Endothelial cell of umbilical vein (primary cell): ENCODE measurements at regions not wholly inside any gene's neighbourhood (a gene's known extent, or its start where the extent isn't known, plus 50 kb on each side); places are given as distances from the start of the nearest gene placed in this dataset.

Experiments used
- BruUV-seq: library from RNA; stranded (reverse); fragments of 400-500 nt; replicated peaks from 2 replicates; lab custom pipeline; 2021; lab: Mats Ljungman, UMichigan
- CTCF ChIA-PET: fragments of 300-600, 350-600 bp; sonication (Branson Sonifier 250); formaldehyde crosslinking; loops from one replicate; lab custom pipeline; 2021; ENCODE audit warnings: antibody characterized with exemption, inconsistent platforms; lab: Charles Lee
- POLR2A ChIA-PET: fragments of 300-600, 350-600 bp; sonication (Branson Sonifier 250); formaldehyde crosslinking; loops from one replicate; lab custom pipeline; 2021; ENCODE audit warnings: antibody characterized with exemption, inconsistent platforms; lab: Charles Lee
- DNase-seq: peaks from one replicate; pipeline ENCODE4 v3.0.0-alpha.2; 2011; ENCODE audit warnings: low read depth, low spot score
- FAIRE-seq: peaks from 2 replicates; lab custom pipeline; 2011; peaks lifted over from hg19 to GRCh38; lab: Jason Lieb, UNC
- H2AFZ ChIP-seq: 2 replicates; pipeline ENCODE4 v1.6.0; 2012; ENCODE audit warnings: low read depth, low read length, control low read depth, inconsistent platforms
- H3K27ac ChIP-seq: 2 replicates; pipeline ENCODE4 v1.5.1; 2011; ENCODE audit warnings: low read depth, mild to moderate bottlenecking, control low read depth, low read length, moderate library complexity; ENCODE audit not compliant: insufficient read depth
- H3K27me3 ChIP-seq, 2 experiments: 2 replicates each; pipeline versions ENCODE4 v1.6.0 to v1.6.1; 2011; ENCODE audit warnings: low read length in 2 of 2, mixed read lengths in 1 of 2; ENCODE audit not compliant: control insufficient read depth in 2 of 2, insufficient read depth in 2 of 2
- H3K36me3 ChIP-seq, 2 experiments: 2 replicates in 1 of 2; 3 replicates in 1 of 2; pipeline ENCODE4 v1.5.1; 2011; ENCODE audit warnings: low read length in 2 of 2, mild to moderate bottlenecking in 1 of 2, moderate library complexity in 1 of 2; ENCODE audit not compliant: control insufficient read depth in 2 of 2, insufficient read depth in 2 of 2; ENCODE audit errors: extremely low read depth in 1 of 2
- H3K4me1 ChIP-seq: 3 replicates; pipeline ENCODE4 v1.5.1; 2011; ENCODE audit warnings: mild to moderate bottlenecking, low read length; ENCODE audit not compliant: control insufficient read depth, insufficient read depth; ENCODE audit errors: extremely low read depth
- H3K4me2 ChIP-seq: 2 replicates; pipeline ENCODE4 v1.6.1; 2011; ENCODE audit warnings: low read length, control low read depth, mixed read lengths; ENCODE audit not compliant: insufficient read depth
- H3K4me3 ChIP-seq, 3 experiments: fragments of 200-600 bp in 1 of 3; sonication (generic), shearing (Covaris generic) in 1 of 3; replicated peaks in 1 of 3; 2 replicates each; pipeline ENCODE4 v1.5.1; 2011 to 2016; ENCODE audit warnings: control low read depth in 3 of 3, low read length in 3 of 3, mild to moderate bottlenecking in 2 of 3, inconsistent platforms in 1 of 3, low read depth in 1 of 3, moderate library complexity in 1 of 3; ENCODE audit not compliant: insufficient read depth in 1 of 3
- H3K79me2 ChIP-seq: 2 replicates; pipeline ENCODE4 v1.6.0; 2012; ENCODE audit warnings: low read length, inconsistent platforms; ENCODE audit not compliant: control insufficient read depth, insufficient read depth
- H3K9ac ChIP-seq: replicated peaks from 2 replicates; pipeline ENCODE3; 2011; ENCODE audit warnings: low read length, control low read depth; ENCODE audit not compliant: insufficient read depth; ENCODE audit errors: extremely low read depth
- H3K9me1 ChIP-seq: replicated peaks from 3 replicates; pipeline ENCODE4 v1.6.0; 2011; ENCODE audit warnings: mild to moderate bottlenecking, low read length; ENCODE audit not compliant: control insufficient read depth, insufficient read depth; ENCODE audit errors: extremely low read depth
- H3K9me3 ChIP-seq: replicated peaks from 2 replicates; pipeline ENCODE4 v1.5.1; 2012; ENCODE audit warnings: low read length, inconsistent platforms; ENCODE audit not compliant: control insufficient read depth, insufficient read depth
- H4K20me1 ChIP-seq: replicated peaks from 2 replicates; pipeline ENCODE3; 2011; ENCODE audit warnings: mild to moderate bottlenecking, low read length; ENCODE audit not compliant: control insufficient read depth, insufficient read depth; ENCODE audit errors: extremely low read depth
- CTCF ChIP-seq, 2 donors: IDR thresholded peaks; 1 replicate in 1 of 2; 2 replicates in 1 of 2; pipeline ENCODE4 v1.5.1; 2011; ENCODE audit warnings: low read length in 2 of 2, mild to moderate bottlenecking in 2 of 2, moderate library complexity in 2 of 2, control low read depth in 1 of 2, inconsistent platforms in 1 of 2, low read depth in 1 of 2; ENCODE audit not compliant: insufficient read depth in 1 of 2; ENCODE audit errors: extremely low read depth in 1 of 2
- EZH2 ChIP-seq: IDR thresholded peaks from 2 replicates; pipeline ENCODE4 v1.6.1; 2012; ENCODE audit warnings: borderline replicate concordance, low read depth, mild to moderate bottlenecking, moderate library complexity, low read length, inconsistent platforms; ENCODE audit not compliant: severe bottlenecking
- FOS ChIP-seq: IDR thresholded peaks from 2 replicates; pipeline ENCODE4 v1.6.1; 2011; ENCODE audit warnings: mild to moderate bottlenecking, low read length, moderate library complexity, borderline replicate concordance; ENCODE audit not compliant: insufficient read depth
- GATA2 ChIP-seq: IDR thresholded peaks from 2 replicates; pipeline ENCODE4 v1.7.0; 2011; ENCODE audit warnings: low read depth, mild to moderate bottlenecking, moderate library complexity, mixed read lengths, low read length; ENCODE audit not compliant: insufficient read length, insufficient read depth
- JUN ChIP-seq: IDR thresholded peaks from 2 replicates; pipeline ENCODE4 v1.6.1; 2011; ENCODE audit warnings: borderline replicate concordance, low read depth; ENCODE audit not compliant: insufficient read length, insufficient read depth
- MAX ChIP-seq: IDR thresholded peaks from 2 replicates; pipeline ENCODE4 v1.6.1; 2011; ENCODE audit not compliant: insufficient read depth, insufficient read length
- MYC ChIP-seq: IDR thresholded peaks from one replicate; pipeline ENCODE4 v1.6.1; 2011; ENCODE audit warnings: mild to moderate bottlenecking, low read depth, low read length
- POLR2A ChIP-seq: IDR thresholded peaks from 2 replicates; pipeline ENCODE4 v1.6.1; 2012; ENCODE audit warnings: low read depth, mild to moderate bottlenecking, control low read depth, low read length
- POLR2AphosphoS5 ChIP-seq: IDR thresholded peaks from 2 replicates; pipeline ENCODE4 v1.6.1; 2012; ENCODE audit warnings: low read depth, mild to moderate bottlenecking, control low read depth, low read length, moderate library complexity; ENCODE audit not compliant: insufficient read depth
- dilution Hi-C: fragments of 300-500 bp; cut with MboI; formaldehyde crosslinking; loops from one replicate; pipeline ENCODE4 v1.15.0; 2019; ENCODE audit warnings: low sequenced_read_pairs; ENCODE audit not compliant: extremely low pct_ligation_motif_present
- intact Hi-C: fragments of 100-400 bp; cut with micrococcal nuclease; formaldehyde crosslinking; loops from one replicate; pipeline ENCODE4 v1.10.0; 2022

GRCh38 chr7:152975076-152975475 is 215.5 kb downstream of the ACTR3B start:
- intact Hi-C loops: no loop called here
- no peaks in the 10 kb centered on the region for H3K4me1 ChIP-seq
- DNase-seq (no peak), FAIRE-seq (no peak)
- H3K4me2 ChIP-seq: no peak overlapping the region
- TF ChIP-seq POLR2AphosphoS5 (no peak), JUN (no peak), EZH2 (no peak), MAX (no peak)
- BruUV-seq: no TSS peak
- H3K9me3 ChIP-seq: peaks cover 8% of the 10 kb centered on the region
- no peaks in the 10 kb centered on the region for H3K36me3 ChIP-seq
- CTCF ChIA-PET: no interaction called here
- no peaks in the 10 kb centered on the region for H3K79me2 ChIP-seq
- H2AFZ ChIP-seq: no peak overlapping the region
- no peaks in the 10 kb centered on the region for H3K27me3 ChIP-seq
- no peak overlapping the region for H3K9ac ChIP-seq
- H3K9me1 ChIP-seq: no peaks in the 10 kb centered on the region
- POLR2A ChIA-PET: no interaction called here
- no peak overlapping the region for H3K4me3 ChIP-seq
- H4K20me1 ChIP-seq: no peaks in the 10 kb centered on the region
- dilution Hi-C loops: no loop called here
- no peak overlapping the region for H3K27ac ChIP-seq

- BruUV-seq: no TSS peak
- H3K9me1 ChIP-seq: no peaks in the 10 kb centered on the region
- intact Hi-C loops (no loop called here), dilution Hi-C loops (no loop called here)
- H3K27me3 ChIP-seq: no peaks in the 10 kb centered on the region
- no peaks in the 10 kb centered on the region for H3K4me1 ChIP-seq
- POLR2A ChIA-PET: no interaction called here
- CTCF ChIA-PET: no interaction called here
- TF ChIP-seq FOS (no peak), CTCF (IDR thresholded peaks at IDR 0.05; ENCODE audit: extremely low read depth in 1 of 2, insufficient read depth in 1 of 2, low read depth in 1 of 2, low read length in 2 of 2) (no peak), POLR2AphosphoS5 (no peak), GATA2 (no peak), POLR2A (no peak), MYC (no peak)
- no peak overlapping the region for H3K4me2 ChIP-seq
- no peaks in the 10 kb centered on the region for H3K79me2 ChIP-seq
- no peak overlapping the region for H3K4me3 ChIP-seq
- no peak overlapping the region for H3K9ac ChIP-seq
- H2AFZ ChIP-seq: no peak overlapping the region
- H3K27ac ChIP-seq: no peak overlapping the region
- peaks cover 4% of the 10 kb centered on the region for H3K9me3 ChIP-seq
- DNase-seq (no peak), FAIRE-seq (no peak)
- no peaks in the 10 kb centered on the region for H4K20me1 ChIP-seq
- H3K36me3 ChIP-seq: no peaks in the 10 kb centered on the region
These were observed 219.8 kb downstream of the ACTR3B start for GRCh38 chr7:152979376-152979775.
